ENCODE measurements at regions not wholly inside any gene's neighbourhood (a gene's known extent, or its start where the extent isn't known, plus 50 kb on each side); places are given as distances from the start of the nearest gene placed in this dataset.

DNA sequence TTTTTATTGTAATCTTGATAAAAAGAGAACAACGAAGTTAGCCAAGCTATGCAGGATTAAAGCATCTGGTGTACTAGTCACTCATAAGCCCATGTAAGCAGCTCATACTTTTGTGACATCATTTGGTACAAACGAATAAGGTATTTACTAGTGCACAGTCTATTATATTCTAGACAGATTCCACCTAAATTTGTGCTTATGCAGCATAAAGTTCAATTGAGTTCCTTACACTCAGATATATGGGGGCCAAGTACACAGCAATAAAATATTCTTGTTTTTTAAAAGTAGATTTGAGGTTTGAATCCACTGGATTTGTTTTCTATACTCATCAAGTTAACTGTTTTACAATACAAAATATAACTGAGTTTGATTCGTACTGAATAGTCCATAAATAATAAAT, 1621.2 kb downstream of the MAT2B start:
- H3K4me3 ChIP-seq, result no peak overlapping the region
- H3K27me3 ChIP-seq, result no peaks in the 10 kb centered on the region
- no peaks in the 10 kb centered on the region for H3K4me1 ChIP-seq
- intact Hi-C loops (cut with DNase I), result no loop called here
- H3K27ac ChIP-seq, result no peak overlapping the region
- ATAC-seq (no peak), DNase-seq (no peak)
- TF ChIP-seq, protein P1, sequence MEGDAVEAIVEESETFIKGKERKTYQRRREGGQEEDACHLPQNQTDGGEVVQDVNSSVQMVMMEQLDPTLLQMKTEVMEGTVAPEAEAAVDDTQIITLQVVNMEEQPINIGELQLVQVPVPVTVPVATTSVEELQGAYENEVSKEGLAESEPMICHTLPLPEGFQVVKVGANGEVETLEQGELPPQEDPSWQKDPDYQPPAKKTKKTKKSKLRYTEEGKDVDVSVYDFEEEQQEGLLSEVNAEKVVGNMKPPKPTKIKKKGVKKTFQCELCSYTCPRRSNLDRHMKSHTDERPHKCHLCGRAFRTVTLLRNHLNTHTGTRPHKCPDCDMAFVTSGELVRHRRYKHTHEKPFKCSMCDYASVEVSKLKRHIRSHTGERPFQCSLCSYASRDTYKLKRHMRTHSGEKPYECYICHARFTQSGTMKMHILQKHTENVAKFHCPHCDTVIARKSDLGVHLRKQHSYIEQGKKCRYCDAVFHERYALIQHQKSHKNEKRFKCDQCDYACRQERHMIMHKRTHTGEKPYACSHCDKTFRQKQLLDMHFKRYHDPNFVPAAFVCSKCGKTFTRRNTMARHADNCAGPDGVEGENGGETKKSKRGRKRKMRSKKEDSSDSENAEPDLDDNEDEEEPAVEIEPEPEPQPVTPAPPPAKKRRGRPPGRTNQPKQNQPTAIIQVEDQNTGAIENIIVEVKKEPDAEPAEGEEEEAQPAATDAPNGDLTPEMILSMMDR (IDR thresholded peaks at IDR 0.05), result no peak
- no peaks in the 10 kb centered on the region for H3K36me3 ChIP-seq
- no peaks in the 10 kb centered on the region for H3K9me3 ChIP-seq

DNA sequence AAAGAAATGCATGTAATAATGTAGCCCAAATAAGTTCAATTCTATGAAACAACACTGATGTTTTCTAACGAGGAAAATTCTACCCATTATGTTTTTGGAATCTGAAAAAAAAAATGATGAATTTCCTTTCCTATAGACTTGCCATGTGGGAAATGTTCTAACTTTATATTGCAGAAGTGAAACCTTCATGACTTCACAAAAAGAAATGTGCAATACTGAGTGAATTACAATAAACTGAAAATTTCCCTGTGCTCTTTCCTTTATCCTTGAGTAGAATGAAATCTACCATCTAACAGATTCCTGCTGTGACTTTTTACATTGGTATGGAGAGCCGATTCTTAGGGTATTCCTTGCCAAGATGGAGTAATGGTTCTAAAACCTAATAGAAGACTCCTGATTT, 1622.5 kb downstream of the MAT2B start:
- Histone ChIP-seq H3K4me3 (no peak overlapping the region), H3K27ac (no peak overlapping the region), H3K4me1 (no peaks in the 10 kb centered on the region), H3K27me3 (no peaks in the 10 kb centered on the region), H3K36me3 (no peaks in the 10 kb centered on the region), H3K9me3 (no peaks in the 10 kb centered on the region)
- TF ChIP-seq, protein P1 (IDR thresholded peaks at IDR 0.05), result no peak
- intact Hi-C loops (cut with DNase I), result no loop called here
- DNase-seq (no peak), ATAC-seq (no peak)

DNA sequence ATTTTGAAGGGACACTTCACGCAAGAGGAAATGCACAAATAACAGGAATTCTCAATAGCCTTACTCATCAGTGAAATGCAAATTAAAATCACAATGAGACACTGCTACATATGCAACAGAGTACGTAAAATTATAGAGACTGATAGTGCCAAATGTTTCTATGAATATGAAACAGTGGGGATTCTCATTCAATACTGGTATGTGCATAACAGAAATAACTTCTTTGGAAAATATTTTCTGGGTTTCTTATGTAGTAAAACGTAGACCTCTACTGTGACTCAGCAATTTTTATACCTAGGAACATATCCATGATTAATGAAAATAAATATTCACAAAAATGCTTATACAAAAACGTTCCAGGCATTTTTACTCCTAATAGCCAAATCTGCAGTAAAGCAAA, 1625.2 kb downstream of the MAT2B start:
- no peak overlapping the region for H3K27ac ChIP-seq
- DNase-seq (no peak), ATAC-seq (no peak)
- intact Hi-C loops (cut with DNase I), result no loop called here
- no peaks in the 10 kb centered on the region for H3K27me3 ChIP-seq
- H3K4me3 ChIP-seq, result no peak overlapping the region
- no peaks in the 10 kb centered on the region for H3K36me3 ChIP-seq
- TF ChIP-seq, protein P1 (IDR thresholded peaks at IDR 0.05), result no peak
- no peaks in the 10 kb centered on the region for H3K4me1 ChIP-seq
- no peaks in the 10 kb centered on the region for H3K9me3 ChIP-seq

DNA sequence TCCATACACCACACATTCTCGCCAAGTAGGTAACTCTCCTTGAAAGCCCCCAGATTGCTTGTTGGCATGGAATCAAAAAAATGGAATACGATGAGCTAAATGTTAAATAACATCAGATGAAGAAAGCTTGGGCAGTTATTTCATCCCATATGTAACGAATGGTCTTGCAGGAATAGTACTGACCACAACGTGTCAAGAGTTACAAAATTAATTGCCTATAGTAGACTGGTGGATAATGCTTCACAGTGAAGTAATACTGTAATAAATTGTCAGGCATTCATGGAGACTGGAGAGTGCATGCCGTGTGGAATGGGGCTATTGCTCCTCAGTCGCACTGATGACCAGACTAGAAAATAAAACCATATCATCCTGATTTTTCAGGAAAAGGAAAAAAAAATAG, 1628.7 kb downstream of the MAT2B start:
- Histone ChIP-seq H3K4me1 (no peaks in the 10 kb centered on the region), H3K27me3 (no peaks in the 10 kb centered on the region), H3K9me3 (no peaks in the 10 kb centered on the region), H3K4me3 (no peak overlapping the region), H3K27ac (no peak overlapping the region), H3K36me3 (no peaks in the 10 kb centered on the region)
- DNase-seq, result no peak
- no peak for ATAC-seq
- intact Hi-C loops (cut with DNase I), result no loop called here
- TF ChIP-seq, protein P1 (IDR thresholded peaks at IDR 0.05), result no peak

DNA sequence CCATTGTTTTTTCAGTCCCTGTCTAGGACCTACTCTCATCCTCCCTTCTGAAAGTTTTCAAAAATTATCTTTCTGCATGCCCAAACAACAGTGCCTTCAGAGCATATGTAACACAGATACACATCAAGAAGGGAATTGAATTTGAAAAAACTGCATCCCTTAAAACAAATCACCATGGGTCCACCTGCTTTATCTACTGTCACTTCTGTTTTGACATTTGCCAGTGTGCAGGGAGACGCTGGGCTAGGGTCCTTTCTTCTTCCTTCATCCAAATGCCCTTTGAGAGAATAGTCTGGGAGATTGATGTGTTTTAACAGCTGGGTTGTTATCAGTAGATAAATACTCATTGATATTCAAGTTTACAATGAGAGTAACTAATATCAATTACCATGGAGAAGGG, 1630.1 kb downstream of the MAT2B start:
- ATAC-seq (no peak), DNase-seq (no peak)
- Histone ChIP-seq H3K36me3 (no peaks in the 10 kb centered on the region), H3K4me1 (no peaks in the 10 kb centered on the region), H3K27me3 (no peaks in the 10 kb centered on the region), H3K4me3 (no peak overlapping the region), H3K27ac (no peak overlapping the region), H3K9me3 (no peaks in the 10 kb centered on the region)
- TF ChIP-seq, protein P1 (IDR thresholded peaks at IDR 0.05), result no peak
- intact Hi-C loops (cut with DNase I), result no loop called here

DNA sequence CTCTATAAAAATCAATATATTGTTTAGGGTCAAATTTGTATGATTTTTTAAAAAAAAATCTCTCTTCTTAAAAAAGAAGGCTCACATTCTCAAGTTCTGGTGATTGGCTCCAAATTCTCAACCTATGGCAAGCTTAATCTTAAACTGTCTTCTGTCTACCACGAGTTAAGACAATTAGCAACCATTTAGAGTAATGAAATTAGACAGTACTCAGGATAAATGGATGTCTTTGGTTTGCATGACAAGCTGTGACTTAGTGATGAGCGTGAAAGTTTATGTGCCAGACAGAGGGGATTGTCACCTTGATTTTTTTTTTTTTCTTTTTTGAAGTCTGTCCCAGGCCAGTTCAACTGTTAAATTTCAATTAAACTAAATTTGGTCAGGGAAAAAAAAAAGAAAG, 1632.3 kb downstream of the MAT2B start:
- Histone ChIP-seq H3K27me3 (no peaks in the 10 kb centered on the region), H3K27ac (no peak overlapping the region), H3K4me3 (no peak overlapping the region), H3K36me3 (no peaks in the 10 kb centered on the region), H3K4me1 (no peaks in the 10 kb centered on the region), H3K9me3 (no peaks in the 10 kb centered on the region)
- intact Hi-C loops (cut with DNase I), result no loop called here
- DNase-seq, result no peak
- ATAC-seq, result no peak
- TF ChIP-seq, protein P1 (IDR thresholded peaks at IDR 0.05), result no peak

All from upper lobe of right lung (tissue), 1 donor.